ENCODE measurements at regions not wholly inside any gene's neighbourhood (a gene's known extent, or its start where the extent isn't known, plus 50 kb on each side); places are given as distances from the start of the nearest gene placed in this dataset.

- Histone ChIP-seq H2AFZ (ENCODE audit: low read depth, low read length) (no peak overlapping the region), H3K36me3 (ENCODE audit: insufficient read depth, low read length) (no peaks in the 10 kb centered on the region), H3K9me3 (ENCODE audit: insufficient read depth, low read depth, low read length) (no peaks in the 10 kb centered on the region), H3K4me2 (ENCODE audit: low read length) (no peak overlapping the region), H3K27ac (ENCODE audit: low read depth, low read length) (no peak overlapping the region), H3K4me3 (ENCODE audit: insufficient read depth, low read depth, low read length) (no peak overlapping the region), H3K79me2 (ENCODE audit: insufficient read depth, low read length) (no peaks in the 10 kb centered on the region), H4K20me1 (ENCODE audit: insufficient read depth, low read length) (no peaks in the 10 kb centered on the region), H3K27me3 (ENCODE audit: insufficient read depth, low read length) (no peaks in the 10 kb centered on the region), H3K4me1 (ENCODE audit: insufficient read depth, low read length) (no peaks in the 10 kb centered on the region), H3K9ac (ENCODE audit: low read length) (no peak overlapping the region)
- FAIRE-seq (no peak), DNase-seq (ENCODE audit: low read depth) (no peak)
- H3K4me3 Mint-ChIP-seq (ENCODE audit: unreplicated experiment): no peak overlapping the region
- H3K27me3 Mint-ChIP-seq (ENCODE audit: low read depth, unreplicated experiment): no peaks in the 10 kb centered on the region
- H3K4me1 Mint-ChIP-seq (ENCODE audit: low read depth, unreplicated experiment): peaks cover 3% of the 10 kb centered on the region
- H3K9me3 Mint-ChIP-seq (ENCODE audit: unreplicated experiment): no peaks in the 10 kb centered on the region
- no peak overlapping the region for H3K27ac Mint-ChIP-seq (ENCODE audit: unreplicated experiment)
- TF ChIP-seq CTCF (IDR thresholded peaks at IDR 0.05; ENCODE audit: insufficient read depth, low read depth, low read length) (no peak), EZH2 (IDR thresholded peaks at IDR 0.05; ENCODE audit: insufficient read depth, low read length) (no peak)
- H3K36me3 Mint-ChIP-seq (ENCODE audit: low read depth, unreplicated experiment): no peaks in the 10 kb centered on the region
These were observed 307.8 kb upstream of the POM121L12 start for GRCh38 chr7:52727632-52728031.

DNA sequence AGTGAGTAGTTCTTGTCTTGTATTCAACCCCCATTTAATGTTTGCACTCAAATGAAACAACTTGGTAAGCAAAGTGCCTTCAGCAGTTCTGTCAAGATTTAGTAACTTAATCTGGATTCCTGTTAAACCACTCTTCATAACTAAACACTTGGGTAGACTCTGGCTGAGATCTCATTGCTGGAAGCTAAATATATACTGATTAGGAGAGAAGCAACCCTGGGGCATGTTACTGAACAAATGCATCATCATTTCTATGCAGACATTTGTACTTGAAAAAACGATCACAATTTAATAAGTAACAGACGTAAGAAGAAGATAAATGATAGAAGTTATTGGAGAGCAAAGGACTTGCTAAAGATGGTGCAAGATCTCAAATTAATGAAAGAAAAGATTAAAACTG is 308.4 kb upstream of the POM121L12 start:
- Histone ChIP-seq H3K9me3 (ENCODE audit: insufficient read depth, low read depth, low read length) (no peaks in the 10 kb centered on the region), H3K4me2 (ENCODE audit: low read length) (no peak overlapping the region), H2AFZ (ENCODE audit: low read depth, low read length) (no peak overlapping the region), H4K20me1 (ENCODE audit: insufficient read depth, low read length) (no peaks in the 10 kb centered on the region), H3K27ac (ENCODE audit: low read depth, low read length) (no peak overlapping the region), H3K27me3 (ENCODE audit: insufficient read depth, low read length) (no peaks in the 10 kb centered on the region), H3K36me3 (ENCODE audit: insufficient read depth, low read length) (no peaks in the 10 kb centered on the region), H3K79me2 (ENCODE audit: insufficient read depth, low read length) (no peaks in the 10 kb centered on the region), H3K9ac (ENCODE audit: low read length) (no peak overlapping the region), H3K4me1 (ENCODE audit: insufficient read depth, low read length) (no peaks in the 10 kb centered on the region), H3K4me3 (ENCODE audit: insufficient read depth, low read depth, low read length) (no peak overlapping the region)
- Mint-ChIP-seq H3K4me1 (ENCODE audit: low read depth, unreplicated experiment) (peaks cover 3% of the 10 kb centered on the region), H3K4me3 (ENCODE audit: unreplicated experiment) (no peak overlapping the region), H3K36me3 (ENCODE audit: low read depth, unreplicated experiment) (no peaks in the 10 kb centered on the region), H3K27ac (ENCODE audit: unreplicated experiment) (no peak overlapping the region), H3K9me3 (ENCODE audit: unreplicated experiment) (no peaks in the 10 kb centered on the region), H3K27me3 (ENCODE audit: low read depth, unreplicated experiment) (no peaks in the 10 kb centered on the region)
- TF ChIP-seq EZH2 (IDR thresholded peaks at IDR 0.05; ENCODE audit: insufficient read depth, low read length) (no peak), CTCF (IDR thresholded peaks at IDR 0.05; ENCODE audit: insufficient read depth, low read depth, low read length) (no peak)
- no peak for DNase-seq (ENCODE audit: low read depth)
- FAIRE-seq: no peak

DNA sequence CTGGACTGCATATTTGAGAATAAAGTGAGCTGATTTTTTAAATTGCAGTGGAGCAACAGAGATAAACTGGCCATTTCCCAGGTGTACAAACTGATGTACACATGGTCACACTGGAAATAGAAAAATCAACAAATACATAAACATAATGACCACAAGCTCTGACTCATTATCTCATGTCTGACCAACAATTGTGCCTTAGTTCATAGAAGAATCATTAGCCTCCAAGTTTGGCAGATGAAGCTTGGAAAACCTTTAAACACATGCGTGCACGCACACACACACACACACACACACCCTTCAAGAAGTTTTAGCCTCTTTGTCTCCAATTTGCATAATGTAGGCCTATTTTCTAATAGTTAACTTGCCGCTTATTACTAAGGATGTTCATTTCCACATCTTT is 308.9 kb upstream of the POM121L12 start:
- H3K9me3 Mint-ChIP-seq (ENCODE audit: unreplicated experiment): no peaks in the 10 kb centered on the region
- peaks cover 3% of the 10 kb centered on the region for H3K4me1 Mint-ChIP-seq (ENCODE audit: low read depth, unreplicated experiment)
- H3K9ac ChIP-seq (ENCODE audit: low read length): no peak overlapping the region
- no peaks in the 10 kb centered on the region for H3K79me2 ChIP-seq (ENCODE audit: insufficient read depth, low read length)
- H3K36me3 ChIP-seq (ENCODE audit: insufficient read depth, low read length): no peaks in the 10 kb centered on the region
- H3K27ac Mint-ChIP-seq (ENCODE audit: unreplicated experiment): no peak overlapping the region
- TF ChIP-seq CTCF (IDR thresholded peaks at IDR 0.05; ENCODE audit: insufficient read depth, low read depth, low read length) (no peak), EZH2 (IDR thresholded peaks at IDR 0.05; ENCODE audit: insufficient read depth, low read length) (no peak)
- H3K4me3 Mint-ChIP-seq (ENCODE audit: unreplicated experiment): no peak overlapping the region
- no peaks in the 10 kb centered on the region for H3K27me3 ChIP-seq (ENCODE audit: insufficient read depth, low read length)
- no peak overlapping the region for H2AFZ ChIP-seq (ENCODE audit: low read depth, low read length)
- no peaks in the 10 kb centered on the region for H3K9me3 ChIP-seq (ENCODE audit: insufficient read depth, low read depth, low read length)
- no peak for DNase-seq (ENCODE audit: low read depth)
- H3K36me3 Mint-ChIP-seq (ENCODE audit: low read depth, unreplicated experiment): no peaks in the 10 kb centered on the region
- no peak overlapping the region for H3K27ac ChIP-seq (ENCODE audit: low read depth, low read length)
- no peak overlapping the region for H3K4me3 ChIP-seq (ENCODE audit: insufficient read depth, low read depth, low read length)
- H3K27me3 Mint-ChIP-seq (ENCODE audit: low read depth, unreplicated experiment): no peaks in the 10 kb centered on the region
- H4K20me1 ChIP-seq (ENCODE audit: insufficient read depth, low read length): no peaks in the 10 kb centered on the region
- no peaks in the 10 kb centered on the region for H3K4me1 ChIP-seq (ENCODE audit: insufficient read depth, low read length)
- no peak overlapping the region for H3K4me2 ChIP-seq (ENCODE audit: low read length)
- FAIRE-seq: no peak

All from astrocyte (in vitro differentiated cells and primary cell).